Retina (tissue), 1 donor: ENCODE measurements at regions not wholly inside any gene's neighbourhood (a gene's known extent, or its start where the extent isn't known, plus 50 kb on each side); places are given as distances from the start of the nearest gene placed in this dataset.
"Not testable (repeated sequence)": the region's sequence is repeated elsewhere in the genome, so short reads cannot be mapped to it uniquely, and the experiment has no call there.

Experiments
- DNase-seq: peaks from one replicate; pipeline ENCODE4 v3.0.0-alpha.2; 2016

GRCh38 chr16:73949574-73950320, 346.9 kb upstream of the PSMD7 start:
- no peak for DNase-seq

- DNase-seq = no peak
Observed at GRCh38 chr16:73945631-73946030, 351.0 kb upstream of the PSMD7 start.

DNA sequence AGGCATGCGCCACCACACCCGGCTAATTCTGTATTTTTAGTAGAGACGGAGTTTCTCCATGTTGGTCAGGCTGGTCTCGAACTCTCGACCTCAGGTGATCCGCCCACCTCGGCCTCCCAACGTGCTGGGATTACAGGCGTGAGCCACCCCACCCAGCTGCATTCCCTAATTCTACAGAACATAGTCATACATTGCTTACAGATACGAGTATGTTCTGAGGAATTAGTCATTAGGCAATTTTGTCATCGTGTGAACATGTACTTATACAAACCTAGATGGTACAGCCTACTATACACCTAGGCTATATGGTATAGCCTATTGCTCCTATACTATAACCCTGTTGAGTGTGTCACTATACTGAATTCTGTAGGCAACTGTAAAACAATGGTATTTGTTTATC, 353.4 kb upstream of the PSMD7 start:
- not testable (repeated sequence) for DNase-seq

DNA sequence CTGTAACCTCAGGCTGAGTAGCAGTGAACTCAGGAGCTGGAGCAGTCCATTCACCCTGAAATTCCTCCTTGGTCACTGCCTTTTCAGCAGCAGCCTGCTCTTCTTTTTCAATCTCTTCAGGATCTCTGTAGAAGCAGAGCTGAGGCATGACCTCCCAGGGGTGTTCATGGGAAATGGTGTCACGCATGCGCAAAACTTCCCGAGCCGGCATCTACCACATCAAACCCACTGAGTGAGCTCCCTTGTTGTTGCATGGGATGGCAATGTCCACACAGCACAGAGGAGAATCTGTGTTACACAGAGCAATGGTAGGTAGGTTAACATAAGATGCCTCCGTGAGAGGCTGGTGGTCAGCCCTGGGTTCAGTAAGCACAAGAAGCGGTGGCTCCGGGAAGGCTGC, 355.8 kb upstream of the PSMD7 start:
- not testable (repeated sequence) for DNase-seq

DNA sequence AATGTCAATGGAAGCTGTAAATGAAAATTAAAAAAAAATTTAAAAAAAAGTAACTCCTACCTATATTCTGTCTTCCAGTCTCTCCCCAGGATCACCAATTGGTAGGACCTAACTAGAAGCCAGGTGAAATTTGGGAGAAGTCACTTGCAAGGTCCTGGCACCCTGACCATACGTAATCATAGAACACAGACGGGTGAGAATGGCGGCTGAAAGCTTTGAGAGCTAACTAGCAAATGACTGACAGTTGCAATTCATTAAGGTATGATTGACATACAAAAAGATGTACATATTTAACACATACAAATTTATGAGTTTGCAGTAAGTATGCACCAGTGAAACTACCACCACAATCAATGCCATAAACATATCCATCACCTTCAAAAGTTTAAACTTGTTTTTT, 372.7 kb upstream of the PSMD7 start:
- DNase-seq = no peak

DNA sequence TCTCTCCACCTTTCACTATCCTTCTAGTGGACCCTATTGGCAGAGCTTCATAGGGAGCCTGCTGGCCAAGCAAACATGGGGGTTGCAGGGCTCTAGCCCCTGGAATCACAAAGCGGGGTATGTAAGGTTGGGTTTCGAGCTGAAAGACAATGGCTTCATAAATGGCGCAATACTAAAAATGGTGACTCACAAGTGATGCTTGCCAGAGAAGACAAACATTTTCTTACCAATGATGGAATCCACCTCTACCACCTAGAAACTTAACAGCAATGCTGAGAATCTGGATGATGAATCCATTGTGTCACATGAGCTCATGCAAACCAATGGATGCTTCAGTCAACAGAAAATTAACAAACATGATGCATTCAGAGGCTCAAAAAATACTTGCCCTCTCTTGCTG, 375.3 kb upstream of the PSMD7 start:
- DNase-seq = no peak

DNA sequence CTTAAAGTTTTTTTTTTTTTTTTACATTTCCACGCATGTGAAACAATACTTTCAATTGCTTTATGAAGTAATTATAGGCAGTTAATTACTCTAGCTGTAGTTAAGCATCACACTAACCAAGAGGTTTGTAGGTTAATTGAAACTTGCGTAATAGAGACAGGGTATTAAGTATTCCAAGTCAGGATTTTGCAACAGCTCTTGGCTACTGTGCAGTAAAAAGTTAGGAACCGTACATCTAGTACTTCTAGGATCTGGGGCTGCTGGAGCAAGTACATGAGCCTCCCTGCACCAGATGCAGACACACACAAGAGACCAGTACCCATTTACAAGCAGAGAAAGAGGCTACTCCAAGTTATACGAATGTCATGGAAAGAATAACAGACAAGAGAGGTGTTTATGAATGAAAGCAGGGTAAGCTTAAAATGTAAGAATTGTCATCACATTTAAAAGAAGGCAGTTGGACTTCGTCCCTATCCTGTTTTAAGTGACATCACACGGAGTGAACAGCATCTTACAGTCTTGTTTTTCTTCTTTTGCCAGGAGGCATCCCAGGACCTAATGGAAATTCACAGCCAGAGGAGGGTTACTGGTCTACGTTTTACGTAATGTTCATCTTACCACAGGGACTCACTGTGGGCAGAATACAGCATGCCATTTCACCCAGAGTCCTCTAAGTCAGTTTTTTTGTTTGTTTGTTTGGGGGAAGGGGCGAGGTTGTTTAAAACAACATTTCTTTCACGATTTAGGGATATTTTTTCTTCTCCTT, 379.6 kb upstream of the PSMD7 start:
- DNase-seq = no peak

DNA sequence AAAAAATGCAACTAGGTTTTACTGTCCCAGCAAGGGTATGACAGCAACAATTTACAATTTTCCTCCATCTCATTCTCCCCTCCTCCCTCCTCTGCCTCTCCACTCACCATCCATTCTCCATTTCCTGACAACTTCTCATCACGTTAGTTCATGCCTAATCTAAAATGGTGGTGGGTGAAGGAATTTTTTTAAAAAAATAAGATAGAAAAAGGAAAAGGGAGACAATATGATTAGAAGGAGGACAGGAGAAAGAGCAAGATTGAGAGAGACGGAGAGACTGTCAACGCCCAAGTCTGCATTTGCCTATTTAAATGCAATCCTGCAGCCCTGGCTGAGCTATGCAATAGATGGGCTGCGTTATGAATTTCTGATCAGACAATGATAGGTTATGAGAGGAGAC, 380.7 kb upstream of the PSMD7 start:
- no peak for DNase-seq

- DNase-seq = no peak
Observed at GRCh38 chr16:73915140-73915539, 381.5 kb upstream of the PSMD7 start.

- no peak for DNase-seq
Observed at GRCh38 chr16:73912850-73913249, 383.8 kb upstream of the PSMD7 start.

- DNase-seq = no peak
Observed at GRCh38 chr16:73912281-73912680, 384.3 kb upstream of the PSMD7 start.

DNA sequence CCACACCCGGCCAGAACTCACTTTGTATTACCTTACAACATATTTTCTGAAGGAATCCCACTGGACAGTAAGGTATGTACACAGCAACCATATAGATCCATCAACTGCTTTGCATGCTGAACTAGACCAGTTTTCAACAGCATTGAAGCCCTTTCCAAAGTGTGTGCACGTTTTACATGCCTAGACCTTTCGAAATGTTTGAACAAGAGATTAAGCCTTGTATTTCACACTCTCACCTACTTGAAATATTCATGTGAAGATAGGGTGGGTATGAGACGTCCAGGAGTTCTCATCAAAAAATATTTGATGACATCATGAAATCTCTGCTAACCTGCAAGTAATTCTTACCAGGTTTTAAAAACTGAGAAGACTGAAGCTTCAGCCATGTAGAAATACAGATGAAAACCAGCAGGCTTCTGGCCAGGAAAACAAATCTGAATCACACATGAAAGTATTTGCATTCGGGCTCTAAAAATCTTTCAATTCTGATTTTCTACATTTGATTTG, 387.0 kb upstream of the PSMD7 start:
- no peak for DNase-seq

GRCh38 chr16:73891129-73891542, 405.5 kb upstream of the PSMD7 start:
- peak; percentile 62 for DNase-seq

GRCh38 chr16:73890186-73891128, 406.2 kb upstream of the PSMD7 start:
- DNase-seq = peak; percentile 57

DNA sequence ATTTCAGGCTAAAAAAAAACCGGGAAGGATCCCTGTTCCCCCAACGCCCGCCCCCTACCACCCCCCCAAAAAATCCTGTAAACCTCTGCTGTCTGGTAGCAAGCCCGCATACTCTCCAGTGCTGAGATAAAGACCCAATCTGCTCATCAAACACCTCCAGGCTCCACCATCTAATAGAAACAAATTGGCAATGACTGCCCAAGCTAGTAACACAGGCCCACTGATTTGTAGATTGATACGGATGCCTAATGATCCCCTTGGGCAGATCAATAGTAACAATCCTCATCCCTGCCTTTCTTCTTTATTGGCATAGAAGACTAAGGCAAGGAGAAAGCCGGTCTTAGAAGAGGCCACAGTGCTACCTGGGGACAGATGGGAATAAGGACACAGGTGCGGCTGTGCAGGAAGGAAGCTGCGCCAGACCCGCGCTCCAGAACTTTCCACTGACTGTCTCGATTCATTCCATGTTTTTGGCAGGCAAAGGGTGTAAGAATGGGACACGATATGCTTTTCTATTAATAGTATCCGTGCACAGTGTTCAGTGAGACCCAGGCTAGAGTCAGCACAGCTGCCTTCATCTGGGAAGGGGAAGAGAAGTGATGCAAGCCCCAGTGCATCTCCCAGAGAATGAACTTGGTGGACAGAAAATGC, 407.6 kb upstream of the PSMD7 start:
- DNase-seq = peak; percentile 47

DNA sequence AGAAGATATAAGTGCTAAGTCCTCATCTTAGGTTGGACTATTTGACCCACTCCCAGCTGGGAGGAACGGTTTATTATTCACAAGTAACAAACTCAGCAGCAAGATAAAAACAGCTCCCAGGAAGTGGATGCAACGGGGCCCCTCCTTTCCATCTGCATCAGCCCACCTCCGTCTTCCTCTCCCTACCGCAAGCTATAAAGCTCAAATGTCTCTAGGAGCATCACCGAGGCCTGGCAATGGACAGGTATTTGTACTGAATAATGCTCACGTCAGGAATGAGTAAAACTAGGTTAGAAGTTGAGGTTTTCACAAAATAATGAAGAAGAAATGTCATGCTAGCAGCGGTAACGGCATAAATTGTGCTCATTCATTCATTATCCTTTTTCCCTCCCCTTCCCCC, 408.7 kb upstream of the PSMD7 start:
- DNase-seq = no peak

- no peak for DNase-seq
Observed at GRCh38 chr16:73886426-73886825, 410.2 kb upstream of the PSMD7 start.

- DNase-seq = no peak
Observed at GRCh38 chr16:73885319-73885718, 411.3 kb upstream of the PSMD7 start.

GRCh38 chr16:73883841-73884240, 412.8 kb upstream of the PSMD7 start:
- no peak for DNase-seq

DNA sequence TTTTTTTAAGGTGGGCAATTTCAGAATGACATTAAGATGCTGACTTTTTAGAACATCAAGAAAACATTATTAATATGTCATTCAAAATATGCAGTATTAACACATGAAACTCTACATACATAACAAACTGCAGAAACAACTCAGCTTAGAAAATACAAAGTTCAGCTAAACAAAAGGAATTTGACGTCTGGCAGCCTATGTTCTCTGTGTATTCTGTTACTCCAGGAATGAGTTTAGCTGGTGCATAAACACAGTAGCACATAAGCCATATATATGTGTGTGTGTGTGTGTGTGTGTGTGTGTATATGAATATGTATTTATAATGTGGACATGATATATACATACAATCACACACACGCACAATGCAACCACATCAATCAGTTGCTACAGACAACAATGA, 413.5 kb upstream of the PSMD7 start:
- DNase-seq = no peak

DNA sequence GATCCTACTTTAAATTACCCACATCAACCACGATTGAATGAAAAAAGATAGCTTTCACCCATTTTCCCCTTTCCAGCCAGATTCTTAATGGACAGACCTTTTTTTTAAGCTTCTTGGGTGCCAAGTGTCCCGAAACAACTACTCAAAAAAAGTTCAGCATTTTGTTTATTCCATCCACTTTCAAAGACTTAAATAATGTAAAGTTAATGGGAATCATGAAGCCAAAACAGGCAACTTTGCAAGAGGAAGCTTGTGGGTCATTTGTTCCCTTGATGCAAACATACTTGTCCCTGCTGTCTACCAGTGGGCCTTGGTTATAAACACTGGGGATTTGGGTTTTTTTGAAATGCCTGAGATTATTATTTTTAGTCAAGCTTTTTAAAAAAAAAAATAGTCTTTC, 414.0 kb upstream of the PSMD7 start:
- DNase-seq = no peak

GRCh38 chr16:73882033-73882432, 414.6 kb upstream of the PSMD7 start:
- DNase-seq = no peak

GRCh38 chr16:73879621-73880020, 417.0 kb upstream of the PSMD7 start:
- no peak for DNase-seq
